ENCODE measurements at regions not wholly inside any gene's neighbourhood (a gene's known extent, or its start where the extent isn't known, plus 50 kb on each side); places are given as distances from the start of the nearest gene placed in this dataset.

GRCh38 chr2:103025056-103025455, 263.2 kb downstream of the TMEM182 start:
- peaks cover 2% of the 10 kb centered on the region for H3K27me3 Mint-ChIP-seq (ENCODE audit: insufficient read depth, low read depth, poor library complexity)
- no peak overlapping the region for H3K4me2 ChIP-seq

More at GRCh38 chr2:103025056-103025455, 263.2 kb downstream of the TMEM182 start:
- ATAC-seq: no peak
- Mint-ChIP-seq H3K9me3 (no peaks in the 10 kb centered on the region), H3K36me3 (ENCODE audit: low read depth) (no peaks in the 10 kb centered on the region), H3K4me1 (no peaks in the 10 kb centered on the region), H3K4me3 (no peak overlapping the region), H3K27ac (no peak overlapping the region)
- DNase-seq (ENCODE audit: low spot score): no peak
- Histone ChIP-seq H3F3A (replicated peaks; ENCODE audit: low read depth) (no peaks in the 10 kb centered on the region), H3K4me3 (no peak overlapping the region), H3K9me2 (ENCODE audit: insufficient read depth) (no peaks in the 10 kb centered on the region; the same call in 1 of the 2 replicates), H4K20me1 (replicated peaks; ENCODE audit: insufficient read depth) (no peaks in the 10 kb centered on the region), H3K4me1 (ENCODE audit: insufficient read depth) (no peaks in the 10 kb centered on the region), H3K79me2 (replicated peaks; ENCODE audit: insufficient read depth) (no peaks in the 10 kb centered on the region), H3K27ac (ENCODE audit: low read depth) (no peak overlapping the region), H2AFZ (no peak overlapping the region), H3K36me3 (ENCODE audit: insufficient read depth) (no peaks in the 10 kb centered on the region), H3K27me3 (ENCODE audit: insufficient read depth) (no peaks in the 10 kb centered on the region)
- no peak for TF ChIP-seq POLR2AphosphoS5 (IDR thresholded peaks at IDR 0.05; ENCODE audit: low read depth)
- TF ChIP-seq, protein P1, sequence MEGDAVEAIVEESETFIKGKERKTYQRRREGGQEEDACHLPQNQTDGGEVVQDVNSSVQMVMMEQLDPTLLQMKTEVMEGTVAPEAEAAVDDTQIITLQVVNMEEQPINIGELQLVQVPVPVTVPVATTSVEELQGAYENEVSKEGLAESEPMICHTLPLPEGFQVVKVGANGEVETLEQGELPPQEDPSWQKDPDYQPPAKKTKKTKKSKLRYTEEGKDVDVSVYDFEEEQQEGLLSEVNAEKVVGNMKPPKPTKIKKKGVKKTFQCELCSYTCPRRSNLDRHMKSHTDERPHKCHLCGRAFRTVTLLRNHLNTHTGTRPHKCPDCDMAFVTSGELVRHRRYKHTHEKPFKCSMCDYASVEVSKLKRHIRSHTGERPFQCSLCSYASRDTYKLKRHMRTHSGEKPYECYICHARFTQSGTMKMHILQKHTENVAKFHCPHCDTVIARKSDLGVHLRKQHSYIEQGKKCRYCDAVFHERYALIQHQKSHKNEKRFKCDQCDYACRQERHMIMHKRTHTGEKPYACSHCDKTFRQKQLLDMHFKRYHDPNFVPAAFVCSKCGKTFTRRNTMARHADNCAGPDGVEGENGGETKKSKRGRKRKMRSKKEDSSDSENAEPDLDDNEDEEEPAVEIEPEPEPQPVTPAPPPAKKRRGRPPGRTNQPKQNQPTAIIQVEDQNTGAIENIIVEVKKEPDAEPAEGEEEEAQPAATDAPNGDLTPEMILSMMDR (conservative IDR thresholded peaks at IDR 0.05; ENCODE audit: low read depth in 2 of 2): no peak
- TF ChIP-seq ZNF331 (CRISPR knock-in tag; IDR thresholded peaks at IDR 0.05; ENCODE audit: low read depth): no peak
- TF ChIP-seq, protein P2, sequence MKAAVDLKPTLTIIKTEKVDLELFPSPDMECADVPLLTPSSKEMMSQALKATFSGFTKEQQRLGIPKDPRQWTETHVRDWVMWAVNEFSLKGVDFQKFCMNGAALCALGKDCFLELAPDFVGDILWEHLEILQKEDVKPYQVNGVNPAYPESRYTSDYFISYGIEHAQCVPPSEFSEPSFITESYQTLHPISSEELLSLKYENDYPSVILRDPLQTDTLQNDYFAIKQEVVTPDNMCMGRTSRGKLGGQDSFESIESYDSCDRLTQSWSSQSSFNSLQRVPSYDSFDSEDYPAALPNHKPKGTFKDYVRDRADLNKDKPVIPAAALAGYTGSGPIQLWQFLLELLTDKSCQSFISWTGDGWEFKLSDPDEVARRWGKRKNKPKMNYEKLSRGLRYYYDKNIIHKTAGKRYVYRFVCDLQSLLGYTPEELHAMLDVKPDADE (IDR thresholded peaks at IDR 0.05): no peak
- no peak for TF ChIP-seq EZH2 (IDR thresholded peaks at IDR 0.05; ENCODE audit: low read depth, unreplicated experiment)
- no peak for TF ChIP-seq ZNF114 (CRISPR knock-in tag; IDR thresholded peaks at IDR 0.05)
- no peak for TF ChIP-seq NANOG (IDR thresholded peaks at IDR 0.05; ENCODE audit: borderline replicate concordance)
- TF ChIP-seq CREB1 (CRISPR knock-in tag; IDR thresholded peaks at IDR 0.05; ENCODE audit: low read depth): no peak
- no peak for TF ChIP-seq JUNB (IDR thresholded peaks at IDR 0.05; ENCODE audit: unreplicated experiment)
- TF ChIP-seq, protein P3, sequence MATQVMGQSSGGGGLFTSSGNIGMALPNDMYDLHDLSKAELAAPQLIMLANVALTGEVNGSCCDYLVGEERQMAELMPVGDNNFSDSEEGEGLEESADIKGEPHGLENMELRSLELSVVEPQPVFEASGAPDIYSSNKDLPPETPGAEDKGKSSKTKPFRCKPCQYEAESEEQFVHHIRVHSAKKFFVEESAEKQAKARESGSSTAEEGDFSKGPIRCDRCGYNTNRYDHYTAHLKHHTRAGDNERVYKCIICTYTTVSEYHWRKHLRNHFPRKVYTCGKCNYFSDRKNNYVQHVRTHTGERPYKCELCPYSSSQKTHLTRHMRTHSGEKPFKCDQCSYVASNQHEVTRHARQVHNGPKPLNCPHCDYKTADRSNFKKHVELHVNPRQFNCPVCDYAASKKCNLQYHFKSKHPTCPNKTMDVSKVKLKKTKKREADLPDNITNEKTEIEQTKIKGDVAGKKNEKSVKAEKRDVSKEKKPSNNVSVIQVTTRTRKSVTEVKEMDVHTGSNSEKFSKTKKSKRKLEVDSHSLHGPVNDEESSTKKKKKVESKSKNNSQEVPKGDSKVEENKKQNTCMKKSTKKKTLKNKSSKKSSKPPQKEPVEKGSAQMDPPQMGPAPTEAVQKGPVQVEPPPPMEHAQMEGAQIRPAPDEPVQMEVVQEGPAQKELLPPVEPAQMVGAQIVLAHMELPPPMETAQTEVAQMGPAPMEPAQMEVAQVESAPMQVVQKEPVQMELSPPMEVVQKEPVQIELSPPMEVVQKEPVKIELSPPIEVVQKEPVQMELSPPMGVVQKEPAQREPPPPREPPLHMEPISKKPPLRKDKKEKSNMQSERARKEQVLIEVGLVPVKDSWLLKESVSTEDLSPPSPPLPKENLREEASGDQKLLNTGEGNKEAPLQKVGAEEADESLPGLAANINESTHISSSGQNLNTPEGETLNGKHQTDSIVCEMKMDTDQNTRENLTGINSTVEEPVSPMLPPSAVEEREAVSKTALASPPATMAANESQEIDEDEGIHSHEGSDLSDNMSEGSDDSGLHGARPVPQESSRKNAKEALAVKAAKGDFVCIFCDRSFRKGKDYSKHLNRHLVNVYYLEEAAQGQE (IDR thresholded peaks at IDR 0.05; ENCODE audit: unreplicated experiment): no peak
- TF ChIP-seq STAT1 (IDR thresholded peaks at IDR 0.05; ENCODE audit: unreplicated experiment): no peak
- no peak for TF ChIP-seq EZH2phosphoT487 (IDR thresholded peaks at IDR 0.05; ENCODE audit: unreplicated experiment)
- TF ChIP-seq, protein P4, sequence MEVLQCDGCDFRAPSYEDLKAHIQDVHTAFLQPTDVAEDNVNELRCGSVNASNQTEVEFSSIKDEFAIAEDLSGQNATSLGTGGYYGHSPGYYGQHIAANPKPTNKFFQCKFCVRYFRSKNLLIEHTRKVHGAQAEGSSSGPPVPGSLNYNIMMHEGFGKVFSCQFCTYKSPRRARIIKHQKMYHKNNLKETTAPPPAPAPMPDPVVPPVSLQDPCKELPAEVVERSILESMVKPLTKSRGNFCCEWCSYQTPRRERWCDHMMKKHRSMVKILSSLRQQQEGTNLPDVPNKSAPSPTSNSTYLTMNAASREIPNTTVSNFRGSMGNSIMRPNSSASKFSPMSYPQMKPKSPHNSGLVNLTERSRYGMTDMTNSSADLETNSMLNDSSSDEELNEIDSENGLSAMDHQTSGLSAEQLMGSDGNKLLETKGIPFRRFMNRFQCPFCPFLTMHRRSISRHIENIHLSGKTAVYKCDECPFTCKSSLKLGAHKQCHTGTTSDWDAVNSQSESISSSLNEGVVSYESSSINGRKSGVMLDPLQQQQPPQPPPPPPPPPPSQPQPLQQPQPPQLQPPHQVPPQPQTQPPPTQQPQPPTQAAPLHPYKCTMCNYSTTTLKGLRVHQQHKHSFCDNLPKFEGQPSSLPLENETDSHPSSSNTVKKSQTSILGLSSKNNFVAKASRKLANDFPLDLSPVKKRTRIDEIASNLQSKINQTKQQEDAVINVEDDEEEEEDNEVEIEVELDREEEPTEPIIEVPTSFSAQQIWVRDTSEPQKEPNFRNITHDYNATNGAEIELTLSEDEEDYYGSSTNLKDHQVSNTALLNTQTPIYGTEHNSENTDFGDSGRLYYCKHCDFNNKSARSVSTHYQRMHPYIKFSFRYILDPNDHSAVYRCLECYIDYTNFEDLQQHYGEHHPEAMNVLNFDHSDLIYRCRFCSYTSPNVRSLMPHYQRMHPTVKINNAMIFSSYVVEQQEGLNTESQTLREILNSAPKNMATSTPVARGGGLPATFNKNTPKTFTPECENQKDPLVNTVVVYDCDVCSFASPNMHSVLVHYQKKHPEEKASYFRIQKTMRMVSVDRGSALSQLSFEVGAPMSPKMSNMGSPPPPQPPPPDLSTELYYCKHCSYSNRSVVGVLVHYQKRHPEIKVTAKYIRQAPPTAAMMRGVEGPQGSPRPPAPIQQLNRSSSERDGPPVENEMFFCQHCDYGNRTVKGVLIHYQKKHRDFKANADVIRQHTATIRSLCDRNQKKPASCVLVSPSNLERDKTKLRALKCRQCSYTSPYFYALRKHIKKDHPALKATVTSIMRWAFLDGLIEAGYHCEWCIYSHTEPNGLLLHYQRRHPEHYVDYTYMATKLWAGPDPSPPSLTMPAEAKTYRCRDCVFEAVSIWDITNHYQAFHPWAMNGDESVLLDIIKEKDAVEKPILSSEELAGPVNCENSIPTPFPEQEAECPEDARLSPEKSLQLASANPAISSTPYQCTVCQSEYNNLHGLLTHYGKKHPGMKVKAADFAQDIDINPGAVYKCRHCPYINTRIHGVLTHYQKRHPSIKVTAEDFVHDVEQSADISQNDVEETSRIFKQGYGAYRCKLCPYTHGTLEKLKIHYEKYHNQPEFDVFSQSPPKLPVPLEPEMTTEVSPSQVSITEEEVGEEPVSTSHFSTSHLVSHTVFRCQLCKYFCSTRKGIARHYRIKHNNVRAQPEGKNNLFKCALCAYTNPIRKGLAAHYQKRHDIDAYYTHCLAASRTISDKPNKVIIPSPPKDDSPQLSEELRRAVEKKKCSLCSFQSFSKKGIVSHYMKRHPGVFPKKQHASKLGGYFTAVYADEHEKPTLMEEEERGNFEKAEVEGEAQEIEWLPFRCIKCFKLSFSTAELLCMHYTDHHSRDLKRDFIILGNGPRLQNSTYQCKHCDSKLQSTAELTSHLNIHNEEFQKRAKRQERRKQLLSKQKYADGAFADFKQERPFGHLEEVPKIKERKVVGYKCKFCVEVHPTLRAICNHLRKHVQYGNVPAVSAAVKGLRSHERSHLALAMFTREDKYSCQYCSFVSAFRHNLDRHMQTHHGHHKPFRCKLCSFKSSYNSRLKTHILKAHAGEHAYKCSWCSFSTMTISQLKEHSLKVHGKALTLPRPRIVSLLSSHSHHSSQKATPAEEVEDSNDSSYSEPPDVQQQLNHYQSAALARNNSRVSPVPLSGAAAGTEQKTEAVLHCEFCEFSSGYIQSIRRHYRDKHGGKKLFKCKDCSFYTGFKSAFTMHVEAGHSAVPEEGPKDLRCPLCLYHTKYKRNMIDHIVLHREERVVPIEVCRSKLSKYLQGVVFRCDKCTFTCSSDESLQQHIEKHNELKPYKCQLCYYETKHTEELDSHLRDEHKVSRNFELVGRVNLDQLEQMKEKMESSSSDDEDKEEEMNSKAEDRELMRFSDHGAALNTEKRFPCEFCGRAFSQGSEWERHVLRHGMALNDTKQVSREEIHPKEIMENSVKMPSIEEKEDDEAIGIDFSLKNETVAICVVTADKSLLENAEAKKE (CRISPR knock-in tag; IDR thresholded peaks at IDR 0.05): no peak

Data from GM23338 (cell line).